Naive B cell (primary cell): ENCODE measurements at regions not wholly inside any gene's neighbourhood (a gene's known extent, or its start where the extent isn't known, plus 50 kb on each side); places are given as distances from the start of the nearest gene placed in this dataset.
"Not testable (repeated sequence)": the region's sequence is repeated elsewhere in the genome, so short reads cannot be mapped to it uniquely, and the experiment has no call there.

Source experiments
- ATAC-seq, 2 donors: fragments of 150-1000 bp; cut with Tn5 transposase; 2 replicates each; pipeline ENCODE4 v1.10.0; 2021; ENCODE audit warnings: low read depth in 2 of 2, mild to moderate bottlenecking in 2 of 2, moderate library complexity in 2 of 2
- DNase-seq: peaks from one replicate; pipeline ENCODE4 v3.0.0; 2022
- H3K27ac Mint-ChIP-seq, 6 donors: one replicate each; pipeline ENCODE4 v1.8.0; 2020 to 2022; ENCODE audit warnings: mild to moderate bottlenecking in 6 of 6, mixed read lengths in 6 of 6, moderate library complexity in 5 of 6, inconsistent platforms in 2 of 6
- H3K27me3 Mint-ChIP-seq, 3 donors: one replicate each; pipeline ENCODE4 v1.8.0; 2021 to 2022; ENCODE audit warnings: mixed read lengths in 3 of 3, mild to moderate bottlenecking in 1 of 3
- H3K36me3 Mint-ChIP-seq, 2 donors: one replicate each; pipeline ENCODE4 v1.8.0; 2020 to 2022; ENCODE audit warnings: mixed read lengths in 2 of 2, inconsistent platforms in 1 of 2, mild to moderate bottlenecking in 1 of 2
- H3K4me1 Mint-ChIP-seq, 3 donors: one replicate each; pipeline ENCODE4 v1.8.0; 2020 to 2022; ENCODE audit warnings: mixed read lengths in 3 of 3, inconsistent platforms in 1 of 3, mild to moderate bottlenecking in 1 of 3, moderate library complexity in 1 of 3
- H3K4me3 Mint-ChIP-seq, 8 donors: one replicate each; pipeline ENCODE4 v1.8.0; 2020 to 2022; ENCODE audit warnings: mild to moderate bottlenecking in 8 of 8, mixed read lengths in 8 of 8, moderate library complexity in 8 of 8, inconsistent platforms in 2 of 8
- H3K9me3 Mint-ChIP-seq, 7 donors: one replicate each; pipeline ENCODE4 v1.8.0; 2020 to 2022; ENCODE audit warnings: mixed read lengths in 7 of 7, mild to moderate bottlenecking in 5 of 7, inconsistent platforms in 2 of 7, moderate library complexity in 1 of 7

DNA sequence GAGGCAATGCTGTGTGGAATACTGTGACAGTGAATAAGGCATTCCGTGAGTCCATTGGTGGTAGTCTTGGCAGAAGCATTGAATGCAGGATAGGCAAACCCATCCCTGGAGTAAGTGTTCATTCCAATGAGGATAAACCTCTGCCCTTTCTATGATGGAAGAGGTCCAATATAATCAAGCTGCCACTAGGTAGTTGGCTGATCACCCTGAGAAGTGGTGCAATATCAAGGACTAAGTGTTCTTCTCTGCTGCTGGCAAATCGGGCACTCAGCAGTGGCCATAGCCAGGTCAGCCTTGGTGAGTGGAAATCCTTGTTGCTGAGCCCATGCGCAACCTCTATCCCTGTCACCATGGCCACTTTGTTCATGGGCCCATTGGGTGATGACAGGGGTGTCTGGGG, 70.1 kb downstream of the FBXO4 start:
- no peak overlapping the region for H3K4me3 Mint-ChIP-seq
- ATAC-seq (no peak), DNase-seq (no peak)
- H3K36me3 Mint-ChIP-seq = no peaks in the 10 kb centered on the region
- no peaks in the 10 kb centered on the region for H3K4me1 Mint-ChIP-seq
- peaks cover 4 to 18% (median 14%) of the 10 kb centered on the region in 3 donors for H3K27me3 Mint-ChIP-seq
- no peak overlapping the region for H3K27ac Mint-ChIP-seq
- peaks cover 0 to 13% (median 10%) of the 10 kb centered on the region in 7 donors for H3K9me3 Mint-ChIP-seq

DNA sequence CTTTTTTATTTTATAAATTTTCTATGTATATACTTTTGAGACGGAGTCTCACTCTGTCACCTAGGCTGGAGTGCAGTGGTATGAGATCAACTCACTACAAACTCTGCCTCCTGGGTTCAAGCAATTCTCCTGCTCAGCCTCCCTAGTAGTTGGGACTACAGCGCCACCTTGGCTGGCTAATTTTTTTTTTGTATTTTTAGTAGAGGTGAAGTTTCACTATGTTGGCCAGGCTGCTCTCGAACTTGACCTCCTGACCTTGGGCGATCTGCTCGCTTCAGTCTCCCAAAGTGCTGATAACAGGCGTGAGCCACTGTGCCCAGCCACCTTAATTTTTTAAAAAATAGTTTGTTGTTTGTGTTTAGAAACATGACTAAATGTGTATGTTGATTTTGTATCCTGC, 76.6 kb downstream of the FBXO4 start:
- ATAC-seq = no peak
- Mint-ChIP-seq H3K4me1 (no peaks in the 10 kb centered on the region), H3K27me3 (peaks cover 0 to 10% (median 0%) of the 10 kb centered on the region in 3 donors), H3K9me3 (peaks cover 0 to 13% (median 10%) of the 10 kb centered on the region in 7 donors), H3K27ac (no peak overlapping the region), H3K4me3 (no peak overlapping the region), H3K36me3 (no peaks in the 10 kb centered on the region)
- no peak for DNase-seq

DNA sequence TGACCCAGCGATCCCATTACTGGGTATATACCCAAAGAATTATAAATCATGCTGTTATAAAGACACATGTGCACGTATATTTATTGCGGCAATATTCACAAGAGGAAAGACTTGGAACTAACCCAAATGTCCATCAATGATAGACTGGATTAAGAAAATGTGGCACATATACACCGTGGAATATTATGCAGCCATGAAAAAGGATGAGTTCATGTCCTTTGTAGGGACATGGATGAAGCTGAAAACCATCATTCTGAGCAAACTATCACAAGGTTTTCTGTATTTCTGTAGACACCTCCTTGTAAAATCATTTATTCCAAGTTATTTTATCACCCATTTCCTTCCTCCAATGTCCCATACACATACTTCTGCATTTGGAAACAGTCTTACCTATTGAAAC, 78.8 kb downstream of the FBXO4 start:
- H3K27ac Mint-ChIP-seq, H3K36me3 Mint-ChIP-seq, H3K4me3 Mint-ChIP-seq, H3K4me1 Mint-ChIP-seq, ATAC-seq, H3K27me3 Mint-ChIP-seq, DNase-seq, H3K9me3 Mint-ChIP-seq: not testable (repeated sequence)

DNA sequence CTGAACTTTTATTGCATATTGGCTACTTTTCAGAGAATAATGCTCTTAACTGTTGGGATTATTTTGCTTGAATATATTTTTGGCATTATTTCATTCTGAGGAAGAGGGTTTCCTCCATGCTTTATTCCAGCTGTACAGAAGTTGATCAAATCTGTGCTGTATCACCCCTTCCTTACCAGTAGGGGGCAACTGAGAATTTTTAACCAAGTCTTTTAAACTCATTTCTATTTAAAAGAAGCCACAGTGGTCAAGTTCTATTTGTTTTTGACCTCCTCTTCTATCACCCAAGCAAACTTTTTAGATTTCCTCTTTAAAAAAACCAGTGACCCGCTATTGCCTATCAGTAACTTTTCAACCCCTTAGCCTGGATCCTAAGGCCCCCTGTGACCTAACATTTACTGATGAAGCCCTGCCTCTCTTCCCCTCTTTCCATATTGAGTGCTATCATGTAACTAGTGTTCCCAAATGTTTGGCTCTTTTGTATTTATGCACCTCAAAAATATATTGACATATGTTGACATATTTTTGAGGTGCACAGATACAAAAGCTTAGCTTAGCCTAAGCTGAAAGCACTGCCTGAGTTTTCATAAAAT, 80.6 kb downstream of the FBXO4 start:
- Mint-ChIP-seq H3K4me3 (no peak overlapping the region), H3K27me3 (peaks cover 0 to 10% (median 0%) of the 10 kb centered on the region in 3 donors), H3K4me1 (no peaks in the 10 kb centered on the region), H3K36me3 (no peaks in the 10 kb centered on the region), H3K9me3 (peaks cover 0 to 1% (median 0%) of the 10 kb centered on the region in 7 donors), H3K27ac (no peak overlapping the region)
- no peak for ATAC-seq
- peak; percentile 3 for DNase-seq

DNA sequence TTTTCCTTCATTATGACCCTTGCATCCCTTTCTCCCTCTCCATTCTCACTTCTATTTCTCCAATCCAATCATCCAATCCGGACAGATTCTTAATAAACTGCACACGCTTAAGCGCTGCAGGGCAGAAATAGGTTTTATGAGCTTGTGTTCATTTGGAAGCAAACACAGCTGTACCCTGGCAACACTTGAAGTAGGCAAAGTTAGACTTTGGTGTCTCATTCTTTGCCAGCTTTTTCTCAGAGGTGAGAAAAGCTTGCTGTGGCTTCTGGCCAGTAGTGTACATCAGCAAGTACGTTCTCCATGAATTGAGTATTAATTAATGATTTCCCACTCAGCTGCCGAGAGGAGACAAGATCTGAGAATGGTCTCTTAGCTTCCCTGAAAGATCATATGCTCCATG, 88.5 kb downstream of the FBXO4 start:
- Mint-ChIP-seq H3K36me3 (no peaks in the 10 kb centered on the region), H3K27me3 (peaks cover 10 to 29% (median 18%) of the 10 kb centered on the region in 3 donors), H3K4me3 (no peak overlapping the region), H3K9me3 (no peaks in the 10 kb centered on the region), H3K27ac (no peak overlapping the region), H3K4me1 (no peaks in the 10 kb centered on the region)
- ATAC-seq = no peak
- no peak for DNase-seq

DNA sequence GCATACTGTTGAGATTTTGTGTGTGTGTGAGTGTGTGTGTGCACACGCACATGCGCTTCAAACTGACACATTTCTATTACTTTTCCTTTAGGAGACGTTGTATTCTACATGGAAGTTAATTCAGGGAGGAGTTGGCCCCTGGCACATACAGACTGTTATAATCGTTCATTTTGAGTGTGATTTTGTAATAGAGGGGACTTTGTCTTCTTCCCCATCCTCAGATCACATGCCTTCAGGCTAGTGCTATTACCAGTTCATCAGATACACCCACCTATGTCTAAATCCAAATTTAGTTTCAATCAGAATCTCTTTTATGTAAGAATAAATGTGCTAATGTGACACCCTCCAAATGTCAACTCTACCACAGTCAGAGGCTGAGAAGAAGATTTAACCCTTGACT, 90.2 kb downstream of the FBXO4 start:
- no peak overlapping the region for H3K27ac Mint-ChIP-seq
- H3K4me1 Mint-ChIP-seq = no peaks in the 10 kb centered on the region
- H3K9me3 Mint-ChIP-seq = no peaks in the 10 kb centered on the region
- DNase-seq (no peak), ATAC-seq (no peak)
- H3K4me3 Mint-ChIP-seq = no peak overlapping the region
- H3K27me3 Mint-ChIP-seq = peaks cover 10 to 29% (median 18%) of the 10 kb centered on the region in 3 donors
- no peaks in the 10 kb centered on the region for H3K36me3 Mint-ChIP-seq

DNA sequence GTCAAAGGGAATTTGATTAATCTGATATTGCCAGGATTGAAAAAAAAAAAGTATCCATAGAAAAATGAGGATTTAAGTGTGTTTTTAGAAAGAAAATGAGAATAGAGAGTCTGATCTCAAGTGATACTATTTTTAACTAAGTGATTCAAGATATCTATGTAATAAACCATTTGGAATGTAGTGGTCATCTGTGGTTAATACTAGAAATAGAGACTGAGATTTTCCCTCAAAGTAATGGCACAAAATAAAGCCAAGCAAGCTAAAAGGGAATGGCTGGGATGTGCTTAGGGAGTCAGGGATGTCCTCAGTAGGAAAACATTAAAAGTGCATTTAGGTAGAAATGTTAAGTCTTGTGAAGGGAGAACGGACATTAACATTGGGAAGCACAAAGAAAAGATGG, 90.6 kb downstream of the FBXO4 start:
- peaks cover 10 to 29% (median 18%) of the 10 kb centered on the region in 3 donors for H3K27me3 Mint-ChIP-seq
- no peak for ATAC-seq
- DNase-seq = no peak
- H3K9me3 Mint-ChIP-seq = no peaks in the 10 kb centered on the region
- H3K4me1 Mint-ChIP-seq = no peaks in the 10 kb centered on the region
- H3K4me3 Mint-ChIP-seq = no peak overlapping the region
- H3K27ac Mint-ChIP-seq = no peak overlapping the region
- H3K36me3 Mint-ChIP-seq = no peaks in the 10 kb centered on the region

DNA sequence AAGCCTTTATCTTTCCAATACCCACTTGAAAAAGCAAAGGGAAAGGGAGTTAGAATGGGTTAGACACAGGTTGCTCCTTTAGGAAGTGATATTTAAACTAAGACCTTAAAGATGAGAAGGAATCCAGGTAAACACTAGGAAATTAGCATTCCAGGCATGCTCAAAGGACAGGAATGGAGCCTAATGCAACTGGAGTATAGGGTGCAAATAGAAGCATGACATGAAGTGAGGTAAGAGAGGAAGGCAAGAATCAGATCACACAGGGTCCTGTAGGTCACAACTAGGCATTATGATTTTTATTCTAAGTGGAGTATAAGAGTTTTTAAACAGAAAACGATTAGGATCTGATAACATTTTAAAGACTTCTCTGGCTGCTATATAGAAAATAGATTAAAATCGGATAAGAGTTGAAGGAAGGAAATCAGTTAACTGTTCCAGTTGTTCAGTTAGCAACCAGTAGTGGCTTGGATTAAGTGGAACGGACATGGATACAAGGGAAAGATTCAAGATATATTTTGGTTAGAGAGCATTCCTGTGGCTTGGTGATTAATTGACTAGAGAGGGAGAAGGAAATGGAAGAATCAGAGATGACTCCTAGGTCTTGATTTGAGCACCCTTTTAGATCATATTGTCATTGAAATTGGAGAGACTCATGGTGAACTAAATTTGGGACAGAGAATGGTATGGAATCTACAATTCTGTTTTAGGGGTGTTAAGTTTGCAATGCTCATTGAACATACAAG, 95.9 kb downstream of the FBXO4 start:
- Mint-ChIP-seq H3K27me3 (peaks cover 0 to 4% (median 0%) of the 10 kb centered on the region in 3 donors), H3K4me3 (no peak overlapping the region), H3K27ac (peak overlapping the region in 1 of 6 donors; percentile 18), H3K9me3 (peaks cover 0 to 11% (median 7%) of the 10 kb centered on the region in 7 donors), H3K36me3 (no peaks in the 10 kb centered on the region), H3K4me1 (no peaks in the 10 kb centered on the region)
- no peak for ATAC-seq
- DNase-seq = no peak

DNA sequence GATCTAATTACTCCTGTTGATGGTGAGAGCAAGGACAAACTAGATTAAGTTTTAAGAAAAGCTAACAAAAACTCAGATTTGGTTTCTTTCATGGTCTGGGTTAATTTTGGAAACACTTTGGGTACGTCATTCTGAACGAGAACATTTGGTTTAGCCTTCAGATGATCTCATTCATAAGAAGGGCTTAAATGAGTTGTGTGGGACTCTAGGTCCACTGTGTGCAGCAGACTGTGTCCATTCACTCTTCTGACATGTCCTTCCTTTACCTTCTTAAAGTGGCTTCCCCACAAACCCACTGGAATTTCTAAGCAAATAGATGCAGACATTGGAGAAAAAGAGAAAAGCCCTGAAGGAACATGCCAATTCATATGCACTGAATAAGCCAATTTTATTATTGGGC, 96.8 kb downstream of the FBXO4 start:
- ATAC-seq = no peak
- Mint-ChIP-seq H3K9me3 (peaks cover 0 to 11% (median 7%) of the 10 kb centered on the region in 7 donors), H3K27ac (no peak overlapping the region), H3K4me3 (no peak overlapping the region), H3K36me3 (no peaks in the 10 kb centered on the region), H3K4me1 (no peaks in the 10 kb centered on the region), H3K27me3 (peaks cover 0 to 6% (median 4%) of the 10 kb centered on the region in 3 donors)
- no peak for DNase-seq

DNA sequence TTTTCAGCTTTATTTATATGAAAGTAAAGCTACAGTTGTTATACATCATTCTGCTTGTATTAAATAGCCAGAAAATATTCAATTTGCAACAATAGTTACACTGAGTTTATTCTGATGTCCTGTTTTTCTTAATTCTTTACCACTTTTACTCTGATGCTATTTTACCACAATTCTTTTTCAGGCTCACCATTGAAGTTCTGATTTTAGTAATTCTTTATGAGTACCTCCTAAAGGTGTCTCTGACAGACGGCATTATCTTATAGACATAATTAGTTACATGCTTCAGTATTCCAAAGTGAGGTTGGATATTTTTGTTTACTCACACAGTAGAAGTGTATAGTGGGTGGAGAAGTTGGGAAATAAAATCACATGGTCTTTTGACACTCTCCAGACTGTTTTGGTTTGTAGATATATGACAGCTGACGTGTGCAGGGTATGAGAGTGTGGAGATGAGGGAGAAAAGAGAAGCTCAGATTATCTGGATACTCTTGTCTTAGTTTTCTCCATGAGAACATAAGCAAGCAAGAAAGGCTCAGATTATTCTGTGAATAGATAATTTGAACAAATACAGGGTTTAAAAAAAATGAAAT, 97.4 kb downstream of the FBXO4 start:
- Mint-ChIP-seq H3K4me1 (no peaks in the 10 kb centered on the region), H3K27ac (no peak overlapping the region)

DNA sequence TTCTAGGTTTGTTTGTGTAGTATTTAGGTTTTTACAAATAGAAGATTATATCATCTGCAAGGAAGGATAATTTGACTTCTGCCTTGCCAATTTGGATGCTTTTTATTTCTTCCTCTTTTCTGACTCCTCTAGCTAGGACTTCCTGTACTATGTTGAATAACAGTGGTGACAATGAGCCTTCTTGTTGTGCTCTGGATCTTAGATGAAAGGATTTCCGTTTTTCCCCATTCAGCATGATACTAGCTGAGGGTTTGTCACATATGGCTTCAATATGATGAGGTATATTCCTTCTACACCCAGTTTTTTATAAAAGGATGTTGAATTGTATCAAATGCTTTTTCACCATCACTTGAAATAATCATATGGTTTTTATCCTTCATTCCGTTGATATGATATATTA, 101.4 kb downstream of the FBXO4 start:
- no peak for ATAC-seq
- Mint-ChIP-seq H3K9me3 (peaks cover 0 to 17% (median 7%) of the 10 kb centered on the region in 7 donors), H3K27ac (no peak overlapping the region), H3K27me3 (peaks cover 6 to 14% (median 6%) of the 10 kb centered on the region in 3 donors), H3K36me3 (no peaks in the 10 kb centered on the region), H3K4me3 (no peak overlapping the region), H3K4me1 (no peaks in the 10 kb centered on the region)
- no peak for DNase-seq

More for the DNA sequence above, 97.4 kb downstream of the FBXO4 start:
- no peak overlapping the region for H3K4me3 Mint-ChIP-seq
- peaks cover 0 to 6% (median 3%) of the 10 kb centered on the region in 3 donors for H3K27me3 Mint-ChIP-seq
- DNase-seq = no peak
- H3K9me3 Mint-ChIP-seq = peaks cover 0 to 11% (median 7%) of the 10 kb centered on the region in 7 donors
- H3K36me3 Mint-ChIP-seq = no peaks in the 10 kb centered on the region
- no peak for ATAC-seq

DNA sequence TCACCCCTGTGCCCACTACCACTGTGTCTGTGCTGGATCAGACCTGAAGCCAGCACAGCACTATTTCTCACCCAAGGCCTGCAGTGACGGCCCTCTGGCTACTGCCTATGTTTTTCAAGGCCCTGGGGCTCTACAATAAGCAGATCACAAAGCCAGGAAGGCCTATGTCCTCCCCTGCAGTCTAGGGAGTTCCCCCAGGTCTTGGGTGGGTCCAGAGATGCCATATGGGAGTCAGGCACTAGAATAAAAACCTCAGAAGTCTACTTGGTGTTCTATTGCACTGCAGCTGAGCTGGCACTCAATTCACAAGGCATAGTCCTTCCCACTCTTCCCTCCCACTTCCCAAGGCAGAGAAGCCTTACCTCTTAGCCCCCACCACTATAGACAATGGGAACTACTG, 107.1 kb downstream of the FBXO4 start:
- H3K4me3 Mint-ChIP-seq = no peak overlapping the region
- H3K36me3 Mint-ChIP-seq = no peaks in the 10 kb centered on the region
- H3K4me1 Mint-ChIP-seq = no peaks in the 10 kb centered on the region
- DNase-seq = no peak
- H3K27me3 Mint-ChIP-seq = peaks cover 0 to 24% (median 20%) of the 10 kb centered on the region in 3 donors
- ATAC-seq = no peak
- H3K9me3 Mint-ChIP-seq = peaks cover 0 to 6% (median 1%) of the 10 kb centered on the region in 7 donors
- H3K27ac Mint-ChIP-seq = no peak overlapping the region

DNA sequence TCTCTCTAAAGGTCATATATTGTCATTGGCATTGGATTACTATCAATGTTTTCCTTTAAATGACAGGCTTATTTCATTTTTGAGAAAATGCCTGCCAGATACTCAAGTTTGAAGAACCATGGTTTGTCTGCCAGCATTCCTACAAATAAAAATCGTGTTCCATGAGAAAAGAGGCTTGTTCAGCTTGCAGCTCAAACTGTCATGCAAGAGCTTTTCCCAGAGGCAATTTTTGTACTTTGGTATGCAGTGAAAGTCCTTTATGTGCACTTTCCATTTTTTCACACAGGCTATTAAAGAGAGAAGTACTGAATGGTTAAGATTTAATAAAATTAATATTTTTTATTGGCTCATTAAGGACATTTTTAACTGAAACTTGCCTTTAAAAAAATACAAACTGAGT, 110.4 kb downstream of the FBXO4 start:
- peaks cover 0 to 4% (median 0%) of the 10 kb centered on the region in 7 donors for H3K9me3 Mint-ChIP-seq
- ATAC-seq (no peak), DNase-seq (no peak)
- H3K4me1 Mint-ChIP-seq = no peaks in the 10 kb centered on the region
- no peak overlapping the region for H3K4me3 Mint-ChIP-seq
- H3K36me3 Mint-ChIP-seq = no peaks in the 10 kb centered on the region
- no peak overlapping the region for H3K27ac Mint-ChIP-seq
- peaks cover 6 to 20% (median 19%) of the 10 kb centered on the region in 3 donors for H3K27me3 Mint-ChIP-seq

DNA sequence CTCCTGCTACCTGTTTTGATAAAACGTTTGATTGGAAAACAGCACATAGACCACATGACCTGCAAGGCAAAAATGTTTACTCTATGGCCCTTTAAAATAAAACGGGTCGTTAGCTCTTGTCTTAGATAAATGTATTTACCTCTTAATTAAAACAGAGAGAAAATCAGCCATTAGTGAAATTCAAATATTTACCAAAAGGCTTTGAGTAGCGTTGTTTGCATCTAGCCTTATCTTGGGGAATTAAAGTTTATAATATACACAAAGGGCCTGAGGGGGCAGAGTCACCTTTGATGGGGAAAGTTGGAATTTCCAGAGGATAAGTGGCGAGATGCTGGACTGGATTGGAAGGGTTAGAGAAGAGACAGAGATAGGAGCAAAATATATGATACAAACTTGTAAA, 111.3 kb downstream of the FBXO4 start:
- Mint-ChIP-seq H3K4me3 (no peak overlapping the region), H3K9me3 (peaks cover 0 to 4% (median 0%) of the 10 kb centered on the region in 7 donors), H3K27ac (no peak overlapping the region), H3K4me1 (no peaks in the 10 kb centered on the region), H3K27me3 (peaks cover 6 to 20% (median 19%) of the 10 kb centered on the region in 3 donors), H3K36me3 (no peaks in the 10 kb centered on the region)
- DNase-seq (no peak), ATAC-seq (no peak)
